H1 (cell line): ENCODE measurements at regions not wholly inside any gene's neighbourhood (a gene's known extent, or its start where the extent isn't known, plus 50 kb on each side); places are given as distances from the start of the nearest gene placed in this dataset.

Source experiments
- CTCF ChIA-PET: fragments of 300-600 bp; sonication (Branson Sonifier 250); formaldehyde crosslinking; loops from one replicate; lab custom pipeline; 2021; ENCODE audit not compliant: partially characterized antibody; lab: Charles Lee
- POLR2A ChIA-PET: fragments of 300-600 bp; sonication (Branson Sonifier 250); formaldehyde crosslinking; loops from one replicate; lab custom pipeline; 2021; ENCODE audit warnings: inconsistent platforms; ENCODE audit not compliant: partially characterized antibody; lab: Charles Lee
- DNase-seq, 2 experiments: peaks; one replicate each; pipeline versions ENCODE4 v3.0.0 to v3.0.0-alpha.2; 2010 to 2022; ENCODE audit warnings: low spot score in 2 of 2, low read depth in 1 of 2, mixed read lengths in 1 of 2
- FAIRE-seq: peaks from 2 replicates; lab custom pipeline; 2011; peaks lifted over from hg19 to GRCh38; lab: Jason Lieb, UNC
- H2AFZ ChIP-seq: 2 replicates; pipeline ENCODE4 v1.8.1; 2012; ENCODE audit warnings: low read length, inconsistent platforms
- H2AK5ac ChIP-seq: 2 replicates; pipeline ENCODE4 v1.6.1; 2013; ENCODE audit warnings: low read depth, low read length
- H2BK120ac ChIP-seq: replicated peaks from 2 replicates; pipeline ENCODE3; 2013; ENCODE audit warnings: low read depth, low read length, inconsistent platforms
- H2BK12ac ChIP-seq: 2 replicates; pipeline ENCODE4 v1.6.1; 2013; ENCODE audit warnings: low read depth, low read length
- H2BK15ac ChIP-seq: 2 replicates; pipeline ENCODE4 v1.6.1; 2013; ENCODE audit warnings: low read length
- H2BK20ac ChIP-seq: 2 replicates; pipeline ENCODE4 v1.6.1; 2013; ENCODE audit warnings: low read length
- H2BK5ac ChIP-seq: 2 replicates; pipeline ENCODE4 v1.6.1; 2013; ENCODE audit warnings: low read depth, low read length
- H3K14ac ChIP-seq: 2 replicates; pipeline ENCODE4 v1.6.1; 2013; ENCODE audit warnings: inconsistent platforms; ENCODE audit not compliant: insufficient read length
- H3K18ac ChIP-seq: 2 replicates; pipeline ENCODE4 v1.6.1; 2013; ENCODE audit warnings: low read length; ENCODE audit errors: extremely low read depth
- H3K23ac ChIP-seq: 2 replicates; pipeline ENCODE4 v1.6.1; 2013; ENCODE audit warnings: inconsistent platforms; ENCODE audit not compliant: insufficient read length
- H3K23me2 ChIP-seq: 2 replicates; pipeline ENCODE4 v1.6.1; 2013; ENCODE audit warnings: low read depth, low read length
- H3K27ac ChIP-seq: 2 replicates; pipeline ENCODE4 v1.6.1; 2011; ENCODE audit warnings: low read depth, low read length, inconsistent platforms
- H3K27me3 ChIP-seq, 4 experiments: replicated peaks in 1 of 4; 1 replicate in 1 of 4; 2 replicates in 3 of 4; pipeline versions ENCODE4 v1.6.1 to v1.8.1; 2011 to 2013; ENCODE audit warnings: low read length in 3 of 4, mild to moderate bottlenecking in 3 of 4, inconsistent platforms in 2 of 4, mixed read lengths in 2 of 4, moderate library complexity in 1 of 4; ENCODE audit not compliant: control insufficient read depth in 3 of 4, insufficient read depth in 3 of 4; ENCODE audit errors: extremely low read depth in 1 of 4
- H3K36me3 ChIP-seq, 4 experiments: 2 replicates each; pipeline versions ENCODE4 v1.6.1 to v1.8.1; 2011 to 2013; ENCODE audit warnings: mild to moderate bottlenecking in 4 of 4, low read length in 3 of 4, moderate library complexity in 2 of 4, control low read depth in 1 of 4, inconsistent platforms in 1 of 4; ENCODE audit not compliant: insufficient read depth in 4 of 4, control insufficient read depth in 2 of 4
- H3K4ac ChIP-seq: replicated peaks from 2 replicates; pipeline ENCODE3; 2013; ENCODE audit warnings: low read length, low read depth, mixed read lengths, inconsistent platforms; ENCODE audit not compliant: insufficient read length
- H3K4me1 ChIP-seq, 4 experiments: replicated peaks in 1 of 4; 1 replicate in 1 of 4; 2 replicates in 3 of 4; pipeline versions ENCODE4 v1.6.1 to v1.8.1; 2011 to 2013; ENCODE audit warnings: low read length in 3 of 4, inconsistent platforms in 2 of 4, mixed read lengths in 1 of 4; ENCODE audit not compliant: insufficient read depth in 4 of 4, control insufficient read depth in 3 of 4
- H3K4me2 ChIP-seq, 2 experiments: 2 replicates each; pipeline versions ENCODE4 v1.6.1 to v1.8.1; 2011 to 2013; ENCODE audit warnings: low read depth in 2 of 2, low read length in 2 of 2, control low read depth in 1 of 2, inconsistent platforms in 1 of 2, mild to moderate bottlenecking in 1 of 2; ENCODE audit not compliant: insufficient read depth in 1 of 2
- H3K4me3 ChIP-seq, 4 experiments: fragments of 200-600, 300-600 bp in 1 of 4; sonication (generic), shearing (Covaris generic), sonication (Bioruptor Twin) in 1 of 4; 2 replicates each; pipeline versions ENCODE4 v1.5.1 to v1.8.1; 2011 to 2016; ENCODE audit warnings: low read length in 4 of 4, low read depth in 3 of 4, control low read depth in 2 of 4, inconsistent platforms in 2 of 4, mild to moderate bottlenecking in 2 of 4, mixed read lengths in 1 of 4, moderate library complexity in 1 of 4; ENCODE audit not compliant: insufficient read depth in 2 of 4; ENCODE audit errors: extremely low read depth in 1 of 4
- H3K56ac ChIP-seq: replicated peaks from 2 replicates; pipeline ENCODE3; 2013; ENCODE audit warnings: low read depth, mild to moderate bottlenecking, mixed read lengths, low read length, inconsistent platforms; ENCODE audit not compliant: insufficient read length
- H3K79me1 ChIP-seq: 2 replicates; pipeline ENCODE4 v1.6.1; 2013; ENCODE audit warnings: low read depth, low read length, control low read depth
- H3K79me2 ChIP-seq, 2 experiments: 2 replicates each; pipeline versions ENCODE4 v1.6.1 to v1.8.1; 2012 to 2013; ENCODE audit warnings: low read length in 2 of 2, mild to moderate bottlenecking in 2 of 2, inconsistent platforms in 1 of 2; ENCODE audit not compliant: insufficient read depth in 2 of 2, control insufficient read depth in 1 of 2
- H3K9ac ChIP-seq, 4 experiments: replicated peaks in 1 of 4; 1 replicate in 1 of 4; 2 replicates in 3 of 4; pipeline versions ENCODE4 v1.6.1 to v1.8.1; 2011 to 2013; ENCODE audit warnings: low read depth in 3 of 4, low read length in 3 of 4, control low read depth in 2 of 4, mild to moderate bottlenecking in 2 of 4, moderate library complexity in 2 of 4, inconsistent platforms in 1 of 4; ENCODE audit errors: extremely low read depth in 1 of 4
- H3K9me3 ChIP-seq, 2 experiments: 2 replicates each; pipeline versions ENCODE4 v1.6.1 to v1.8.1; 2012 to 2013; ENCODE audit warnings: mild to moderate bottlenecking in 2 of 2, moderate library complexity in 2 of 2, control low read depth in 1 of 2, inconsistent platforms in 1 of 2, low read depth in 1 of 2, low read length in 1 of 2, mixed read lengths in 1 of 2; ENCODE audit not compliant: insufficient read depth in 2 of 2
- H4K20me1 ChIP-seq, 2 experiments: replicated peaks in 1 of 2; 2 replicates each; pipeline versions ENCODE3 to v1.8.1; 2011 to 2013; ENCODE audit warnings: inconsistent platforms in 2 of 2, low read length in 2 of 2, mild to moderate bottlenecking in 1 of 2; ENCODE audit not compliant: insufficient read depth in 2 of 2, control insufficient read depth in 1 of 2
- H4K5ac ChIP-seq: 2 replicates; pipeline ENCODE4 v1.6.1; 2013; ENCODE audit warnings: low read length, low read depth, mixed read lengths, inconsistent platforms; ENCODE audit not compliant: insufficient read length
- H4K8ac ChIP-seq: 2 replicates; pipeline ENCODE4 v1.8.0; 2013; ENCODE audit warnings: mild to moderate bottlenecking, moderate library complexity, low read length, inconsistent platforms; ENCODE audit not compliant: insufficient read depth; ENCODE audit errors: extremely low read depth
- H4K91ac ChIP-seq: replicated peaks from 2 replicates; pipeline ENCODE3; 2013; ENCODE audit warnings: low read length, mixed read lengths, inconsistent platforms; ENCODE audit not compliant: insufficient read length
- BRCA1 ChIP-seq: IDR thresholded peaks from 2 replicates; pipeline ENCODE4 v1.6.1; 2012; ENCODE audit warnings: low read depth, low read length, improper control_type of control experiment
- CHD1 ChIP-seq: IDR thresholded peaks from 2 replicates; pipeline ENCODE4 v1.6.1; 2012; ENCODE audit warnings: low read depth, low read length, improper control_type of control experiment
- EGR1 ChIP-seq: IDR thresholded peaks from 2 replicates; pipeline ENCODE4 v1.6.1; 2011; ENCODE audit warnings: low read depth, low read length, borderline replicate concordance
- MAX ChIP-seq: IDR thresholded peaks from 2 replicates; pipeline ENCODE4 v1.6.1; 2012; ENCODE audit warnings: inconsistent platforms
- RNF2 ChIP-seq: fragments of 200-900, 300-1000 bp; sonication (generic); IDR thresholded peaks from 2 replicates; pipeline ENCODE4 v1.7.1; 2016; ENCODE audit warnings: borderline replicate concordance, low read depth, mild to moderate bottlenecking, antibody characterized with exemption, low read length; ENCODE audit not compliant: poor library complexity, severe bottlenecking; ENCODE audit errors: missing control alignments
- SP2 ChIP-seq: IDR thresholded peaks from 2 replicates; pipeline ENCODE4 v1.6.1; 2012; ENCODE audit warnings: mild to moderate bottlenecking, low read length, inconsistent platforms
- TEAD4 ChIP-seq: IDR thresholded peaks from 2 replicates; pipeline ENCODE4 v1.6.1; 2012; ENCODE audit warnings: low read depth, low read length, inconsistent platforms, mixed read lengths
- USF2 ChIP-seq: IDR thresholded peaks from 2 replicates; pipeline ENCODE4 v1.6.1; 2011; ENCODE audit warnings: low read length, improper control_type of control experiment
- YY1 ChIP-seq: IDR thresholded peaks from 2 replicates; pipeline ENCODE4 v1.6.1; 2011; ENCODE audit warnings: low read depth, mild to moderate bottlenecking, low read length
- WGBS, 2 experiments: shearing (Covaris generic) in 1 of 2; methylation state at CpG; one replicate each; pipeline versions ENCODE4 v1.1.6 to v1.1.7; 2013 to 2015; ENCODE audit warnings: low lambda C conversion rate in 2 of 2, mixed read lengths in 2 of 2, inconsistent platforms in 1 of 2, low coverage in 1 of 2, missing lambda C conversion rate in 1 of 2; ENCODE audit not compliant: insufficient replicate concordance in 2 of 2, insufficient coverage in 1 of 2, insufficient read length in 1 of 2; ENCODE audit errors: extremely low coverage in 1 of 2, missing lambda C conversion rate in 1 of 2; 5-methylcytosine and 5-hydroxymethylcytosine counted together

- no peak overlapping the region for H3K4me2 ChIP-seq
- no peak for FAIRE-seq
- H3K4me3 ChIP-seq: no peak overlapping the region
- H2BK5ac ChIP-seq: no peak overlapping the region
- CTCF ChIA-PET: no interaction called here
- WGBS, 2 experiments: 89% methylated on average over 5 of the region's 5 CpGs; no CpG with 5 or more reads in 1 of the 2 experiments
- no peak overlapping the region for H2BK120ac ChIP-seq
- H2BK12ac ChIP-seq: no peak overlapping the region
- H2BK20ac ChIP-seq: no peak overlapping the region
- H3K14ac ChIP-seq: no peak overlapping the region
- H4K91ac ChIP-seq: no peak overlapping the region
- no peak overlapping the region for H3K9ac ChIP-seq
- H3K56ac ChIP-seq: no peak overlapping the region
- H4K20me1 ChIP-seq: no peaks in the 10 kb centered on the region
- H3K79me2 ChIP-seq: no peaks in the 10 kb centered on the region
- H3K36me3 ChIP-seq: no peaks in the 10 kb centered on the region
- no peak overlapping the region for H3K4ac ChIP-seq
- H3K23ac ChIP-seq: no peak overlapping the region
- H2AFZ ChIP-seq: no peak overlapping the region
- no peak overlapping the region for H3K27ac ChIP-seq
- H2BK15ac ChIP-seq: no peak overlapping the region
- H3K18ac ChIP-seq: no peak overlapping the region
- no peaks in the 10 kb centered on the region; a peak in 2 of 7 replicates for H3K27me3 ChIP-seq
- no peaks in the 10 kb centered on the region for H3K9me3 ChIP-seq
- 0 out of 2 replicates have a peak, but pooled peaks cover 2% of the 10 kb centered on the region for H3K23me2 ChIP-seq
- no peak overlapping the region for H4K8ac ChIP-seq
- TF ChIP-seq YY1: no peak
- no peak for TF ChIP-seq CHD1
- TF ChIP-seq TEAD4: no peak
- TF ChIP-seq BRCA1: no peak
- no peak for TF ChIP-seq RNF2
- no peak for TF ChIP-seq SP2
- no peak for TF ChIP-seq USF2
- no peak for TF ChIP-seq EGR1
- no peak for TF ChIP-seq MAX
- H3K79me1 ChIP-seq: no peaks in the 10 kb centered on the region
- H2AK5ac ChIP-seq: no peak overlapping the region
- POLR2A ChIA-PET: interaction anchor here (1.0 kb wide), 1 partner anchor 9 kb away, joined by 3 read pairs; no protein-coding TSS in a partner anchor
- H3K4me1 ChIP-seq: no peaks in the 10 kb centered on the region
- no peak overlapping the region for H4K5ac ChIP-seq
- no peak for DNase-seq
These were observed 56.2 kb upstream of the ABCA1 start for GRCh38 chr9:104984121-104984520.
